HG02885 (cell line): ENCODE measurements at regions not wholly inside any gene's neighbourhood (a gene's known extent, or its start where the extent isn't known, plus 50 kb on each side); places are given as distances from the start of the nearest gene placed in this dataset.
"Not testable (repeated sequence)": the region's sequence is repeated elsewhere in the genome, so short reads cannot be mapped to it uniquely, and the experiment has no call there.

Experiments used
- ATAC-seq: cut with Tn5 transposase; IDR thresholded peaks from one replicate; pipeline ENCODE4 v1.9.1; 2021; ENCODE audit warnings: mild to moderate bottlenecking; ENCODE audit not compliant: unreplicated experiment, poor library complexity

DNA sequence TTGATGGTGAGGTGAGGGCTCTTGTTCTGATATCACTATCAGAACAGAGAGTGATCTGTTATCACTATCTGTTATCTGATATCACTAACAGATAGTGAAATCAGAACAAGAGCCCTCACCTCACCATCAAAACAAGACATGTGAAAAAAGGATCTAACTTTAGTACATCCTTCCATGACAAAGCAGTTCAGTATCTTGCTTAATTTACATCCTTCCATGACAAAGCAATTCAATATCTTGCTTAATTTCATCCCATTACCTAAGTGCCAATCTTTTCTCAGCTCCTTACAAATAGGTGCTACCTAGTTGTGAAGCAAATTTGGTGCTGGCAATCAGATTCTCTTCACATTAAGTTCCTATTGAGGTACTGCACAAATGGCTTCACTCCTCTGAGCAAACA lies 1865.6 kb upstream of the FLRT2 start:
- no peak for ATAC-seq

DNA sequence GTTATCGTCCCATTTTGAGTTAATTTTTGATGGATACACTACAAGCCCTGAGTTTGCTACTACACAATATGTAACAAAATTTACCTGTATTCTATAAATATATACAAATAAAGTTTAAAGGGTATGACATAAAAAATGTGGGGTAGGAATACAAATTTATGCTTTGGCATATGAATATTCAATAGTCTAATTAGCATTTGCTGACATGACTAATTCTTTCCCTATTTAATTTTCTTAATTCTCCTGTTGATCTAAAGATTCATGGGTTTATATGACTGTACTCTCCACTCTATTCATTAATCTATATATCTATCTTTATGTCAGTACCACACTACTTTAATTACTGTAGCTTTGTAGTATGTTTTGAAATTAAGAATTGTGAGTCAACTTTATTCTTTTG lies 1840.7 kb upstream of the FLRT2 start:
- no peak for ATAC-seq

DNA sequence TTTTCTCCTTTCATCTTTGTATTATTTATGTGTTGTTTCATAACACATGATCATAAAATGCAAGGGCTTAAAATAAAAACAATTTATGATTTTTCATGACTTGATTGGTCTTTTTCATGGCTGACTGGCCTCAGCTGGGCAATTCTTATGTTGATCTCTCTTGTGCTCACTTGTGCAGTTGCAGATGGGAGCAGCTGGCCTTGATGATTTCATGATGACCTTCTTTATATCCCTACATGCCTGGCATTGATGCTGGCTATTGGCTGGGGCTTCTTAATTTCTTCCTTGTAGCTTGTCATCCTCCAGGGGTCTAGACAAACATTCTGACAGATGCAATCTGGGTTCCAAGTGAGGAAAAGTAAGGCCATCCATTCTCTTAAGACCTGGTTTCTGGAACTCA lies 1832.8 kb upstream of the FLRT2 start:
- ATAC-seq, result no peak

DNA sequence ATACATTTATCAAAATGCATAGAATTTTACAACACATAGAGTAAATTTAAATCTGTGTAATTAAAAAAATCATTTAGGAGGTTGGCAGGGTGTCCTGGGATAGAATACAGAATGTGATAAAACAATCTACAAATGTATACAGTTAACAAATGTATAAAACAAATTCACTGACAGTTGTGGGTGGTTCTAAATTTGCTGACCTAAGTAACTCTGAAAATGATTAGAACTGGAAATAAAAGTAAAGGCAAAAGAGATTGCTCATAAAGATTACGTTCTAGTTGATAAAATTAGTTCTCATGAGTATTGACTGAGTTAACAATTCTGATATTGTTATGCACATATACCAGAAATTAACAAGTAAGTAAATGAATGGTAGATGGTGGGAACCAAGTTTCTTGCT lies 1827.3 kb upstream of the FLRT2 start:
- ATAC-seq, result no peak

DNA sequence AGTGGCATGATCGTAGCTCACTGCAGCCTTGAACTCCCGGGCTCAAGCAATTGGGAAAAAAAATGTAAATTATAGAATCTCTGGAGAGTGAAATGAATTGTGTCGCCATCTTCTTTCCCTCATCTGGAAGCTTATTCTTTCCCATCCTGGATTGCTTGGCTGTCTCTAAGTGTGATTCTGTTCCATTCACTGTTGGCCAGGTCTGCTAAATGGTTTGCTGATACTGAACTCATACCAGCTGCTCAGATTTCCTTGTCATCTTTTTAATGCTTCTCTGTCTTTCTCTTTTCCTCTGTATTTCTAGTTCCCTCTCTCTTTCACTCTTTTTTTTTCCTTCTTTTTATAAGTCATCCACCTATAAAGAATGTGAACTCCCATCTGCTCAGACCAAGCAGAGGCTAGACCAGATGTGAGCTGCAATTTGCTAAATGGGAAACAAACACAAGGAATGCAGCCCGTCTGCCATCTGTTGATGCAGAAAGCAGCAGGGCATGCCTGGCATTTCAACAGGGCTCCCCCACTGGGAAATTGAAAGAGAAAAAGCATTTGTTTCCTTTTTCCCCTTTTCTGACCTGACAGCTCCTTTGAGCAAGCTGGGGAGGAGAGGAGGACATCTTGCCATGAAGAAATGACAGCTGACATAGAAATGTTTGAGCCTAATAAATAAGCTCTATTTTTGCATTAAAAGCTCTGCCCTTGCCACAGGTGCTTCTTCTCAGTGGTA lies 1823.6 kb upstream of the FLRT2 start:
- ATAC-seq, result no peak

DNA sequence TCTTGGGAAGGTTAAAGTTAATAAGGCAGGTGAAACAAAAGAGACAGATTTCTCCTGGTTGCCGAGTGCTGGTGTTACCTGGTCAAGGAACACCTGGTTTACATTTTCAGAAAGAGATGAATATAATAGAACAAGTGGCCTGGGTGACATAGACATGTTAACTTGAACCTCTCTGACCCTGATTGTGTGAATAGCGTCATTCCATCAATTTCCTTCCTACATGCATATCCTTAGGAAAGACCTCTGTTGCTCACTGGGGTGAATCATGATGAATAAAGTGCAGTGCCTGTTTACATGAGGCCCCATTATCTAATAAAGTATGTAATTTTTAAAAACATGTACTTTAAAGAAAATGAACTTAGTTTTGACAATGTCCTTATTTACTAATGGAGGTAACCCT lies 1822.9 kb upstream of the FLRT2 start:
- ATAC-seq, result no peak

DNA sequence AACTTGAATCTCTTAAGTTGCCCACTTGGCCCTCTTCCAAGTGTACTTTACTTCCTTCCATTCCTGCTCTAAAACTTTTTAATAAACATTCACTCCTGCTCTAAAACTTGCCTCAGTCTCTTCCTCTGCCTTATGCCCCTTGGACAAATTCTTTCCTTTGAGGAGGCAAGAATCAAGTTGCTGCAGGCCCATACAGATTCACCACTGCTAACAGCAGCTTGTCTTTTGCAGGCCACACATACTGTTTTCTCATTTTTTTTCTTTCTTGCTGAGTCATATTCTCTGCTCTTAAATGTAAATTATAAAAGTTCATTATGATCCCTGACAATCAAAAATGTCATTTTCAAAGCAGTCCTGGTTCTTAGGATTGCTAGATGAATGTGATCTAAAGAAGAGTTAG lies 1820.8 kb upstream of the FLRT2 start:
- ATAC-seq, result no peak

DNA sequence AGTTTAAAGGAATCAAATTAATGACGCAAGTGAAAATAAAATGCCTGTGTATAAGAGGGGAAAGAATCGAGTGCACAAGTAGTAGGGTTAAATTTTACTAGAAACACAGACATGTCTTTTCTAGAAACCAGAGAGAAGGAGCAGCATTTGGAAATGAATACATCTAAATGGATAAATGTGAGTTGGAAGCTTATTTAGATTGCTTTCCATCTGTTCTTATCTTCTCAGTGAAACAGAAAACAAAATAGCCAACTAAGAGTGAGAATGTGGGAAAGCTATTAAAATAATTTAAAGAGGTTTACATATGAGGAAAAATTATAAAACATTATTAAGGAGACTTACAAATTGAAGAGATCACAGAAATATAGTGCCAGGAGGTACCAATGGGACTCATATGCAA lies 1818.9 kb upstream of the FLRT2 start:
- no peak for ATAC-seq

DNA sequence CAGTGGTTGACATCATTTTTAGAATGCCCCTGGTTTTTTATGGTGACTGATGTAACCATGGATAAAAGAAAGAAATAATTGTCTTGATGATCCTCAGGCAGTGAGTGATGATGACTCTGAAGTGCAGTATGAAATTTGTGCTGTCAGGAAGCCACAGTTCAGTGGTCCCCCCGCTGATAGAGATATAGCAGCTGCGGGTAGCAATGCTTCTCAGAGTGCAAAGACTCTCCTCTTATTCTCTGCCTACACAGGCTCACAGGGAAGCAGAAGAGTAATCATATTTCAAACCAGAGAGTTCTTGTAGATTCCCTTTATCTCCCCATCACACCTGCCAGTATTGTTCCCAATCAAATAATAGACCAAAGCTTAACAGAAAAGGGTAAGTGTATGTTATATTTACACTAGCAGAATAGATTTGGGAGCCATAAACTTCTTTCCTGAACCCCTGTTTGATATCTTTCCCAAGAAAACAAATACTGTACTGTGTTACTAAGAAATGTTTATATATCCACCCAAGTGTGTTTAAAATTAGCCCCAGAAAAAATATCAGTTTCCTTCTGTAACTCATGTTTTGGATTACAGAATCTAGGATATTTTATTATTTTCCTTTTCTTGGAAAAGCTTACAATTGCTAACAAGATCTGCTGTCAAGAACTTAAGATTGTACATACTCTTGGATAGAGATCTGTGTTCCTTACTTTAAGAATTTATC lies 1817.4 kb upstream of the FLRT2 start:
- ATAC-seq, result no peak

DNA sequence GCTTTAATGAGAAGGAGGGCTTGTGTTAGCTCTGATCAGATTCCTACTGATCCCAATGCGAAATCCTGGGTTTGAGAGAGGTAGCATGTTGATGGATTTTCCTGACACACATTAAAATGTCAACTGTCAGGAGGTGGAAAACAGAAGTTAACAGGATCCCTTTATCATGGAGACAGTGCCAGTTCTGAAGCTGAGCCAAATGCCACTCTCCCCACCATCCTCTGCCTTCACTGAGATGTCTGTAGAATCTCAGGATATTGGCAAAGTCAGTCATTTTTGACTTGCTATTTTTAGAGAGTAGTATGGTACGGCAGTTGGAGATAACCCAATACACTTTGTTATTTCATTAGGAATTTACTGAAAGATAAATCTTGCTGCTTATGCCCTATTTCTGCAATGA lies 1816.2 kb upstream of the FLRT2 start:
- no peak for ATAC-seq

DNA sequence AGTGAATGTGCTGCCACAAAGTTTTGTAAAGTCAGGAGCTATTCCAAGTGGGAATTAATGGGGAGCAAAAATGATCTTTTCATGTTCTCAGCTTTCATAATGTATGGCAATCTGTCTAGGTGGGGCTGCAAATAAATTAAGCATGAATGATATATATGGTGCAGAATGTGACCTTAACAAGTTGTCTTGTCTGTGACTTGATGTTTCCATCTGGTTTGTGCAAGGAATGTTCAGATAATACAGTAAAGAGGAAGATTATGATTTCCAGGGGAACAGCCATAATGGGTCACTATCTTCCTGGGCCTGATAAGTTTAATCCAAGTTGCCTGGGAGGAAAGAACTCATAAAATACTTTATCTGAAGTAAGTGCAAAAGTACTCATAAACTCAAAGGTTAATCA lies 1815.8 kb upstream of the FLRT2 start:
- no peak for ATAC-seq

DNA sequence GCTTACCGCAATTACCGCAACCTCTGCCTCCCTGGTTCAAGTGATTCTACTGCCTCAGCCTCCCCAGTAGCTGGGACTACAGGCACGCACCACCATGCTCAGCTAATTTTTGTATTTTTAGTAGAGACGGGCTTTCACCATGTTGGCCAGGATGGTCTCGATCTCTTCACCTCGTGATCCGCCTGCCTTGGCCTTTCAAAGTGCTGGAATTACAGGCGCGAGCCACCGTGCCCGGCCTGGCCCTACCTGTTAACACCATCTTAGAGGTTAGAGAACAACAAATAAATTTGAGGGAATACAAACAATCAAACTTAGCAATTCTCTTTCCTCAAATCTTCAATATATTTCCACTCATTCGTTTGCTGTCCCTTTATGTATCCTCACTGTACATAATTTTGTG lies 1810.5 kb upstream of the FLRT2 start:
- not testable (repeated sequence) for ATAC-seq

DNA sequence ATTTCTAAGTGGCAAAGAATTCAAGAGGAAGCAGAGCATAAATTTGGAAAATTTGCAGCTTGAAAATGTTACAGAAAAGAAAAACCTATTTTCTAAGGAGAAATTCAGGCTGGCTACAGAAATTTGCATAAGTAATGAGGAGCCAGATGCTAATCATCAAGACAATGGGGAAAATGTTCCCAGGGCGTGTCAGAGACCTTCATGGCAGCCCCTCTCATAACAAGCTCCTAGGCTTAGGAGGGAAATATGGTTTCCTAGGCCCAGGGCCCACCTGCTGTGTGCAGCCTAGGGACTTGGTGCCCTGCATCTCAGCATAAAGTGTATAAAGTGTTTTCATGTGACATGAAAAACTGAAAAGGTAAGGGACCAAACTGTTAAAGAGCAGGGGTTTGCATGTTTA lies 1796.3 kb upstream of the FLRT2 start:
- ATAC-seq, result no peak

DNA sequence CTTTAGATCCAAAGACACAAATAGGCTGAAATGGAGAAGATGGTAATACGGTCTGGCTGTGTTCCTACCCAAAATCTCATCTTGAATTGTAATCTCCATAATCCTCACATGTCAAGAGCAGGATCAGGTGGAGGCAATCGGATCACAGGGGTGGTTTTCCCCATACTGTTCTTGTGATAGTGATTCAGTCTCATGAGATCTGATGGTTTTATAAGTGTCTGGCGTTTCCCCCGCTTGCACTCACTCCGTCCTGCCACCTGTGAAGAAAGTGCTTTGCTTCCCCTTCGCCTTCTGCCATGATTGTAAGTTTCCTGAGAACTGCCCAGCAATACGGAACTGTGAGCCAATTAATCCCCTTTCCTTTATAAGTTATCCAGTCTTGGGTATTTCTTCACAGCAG lies 1795.5 kb upstream of the FLRT2 start:
- ATAC-seq, result no peak

DNA sequence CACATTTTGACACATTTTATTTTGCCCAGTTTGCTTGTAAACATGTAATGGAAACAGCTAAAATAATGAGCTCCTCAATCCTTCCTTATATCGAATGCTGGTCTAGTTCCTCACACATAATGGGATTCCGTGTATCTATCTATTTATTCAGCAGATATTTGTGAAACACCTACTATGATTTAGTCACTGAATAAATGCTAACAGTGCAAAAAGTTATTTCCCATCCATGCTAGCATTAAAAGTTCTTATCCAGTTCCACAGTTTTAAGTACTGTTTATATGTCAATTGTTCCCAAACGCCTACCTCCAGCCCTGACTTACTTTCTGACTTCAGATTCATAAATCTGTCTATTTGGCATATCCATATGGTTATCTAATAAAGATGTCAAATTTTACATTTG lies 1788.7 kb upstream of the FLRT2 start:
- ATAC-seq, result no peak

DNA sequence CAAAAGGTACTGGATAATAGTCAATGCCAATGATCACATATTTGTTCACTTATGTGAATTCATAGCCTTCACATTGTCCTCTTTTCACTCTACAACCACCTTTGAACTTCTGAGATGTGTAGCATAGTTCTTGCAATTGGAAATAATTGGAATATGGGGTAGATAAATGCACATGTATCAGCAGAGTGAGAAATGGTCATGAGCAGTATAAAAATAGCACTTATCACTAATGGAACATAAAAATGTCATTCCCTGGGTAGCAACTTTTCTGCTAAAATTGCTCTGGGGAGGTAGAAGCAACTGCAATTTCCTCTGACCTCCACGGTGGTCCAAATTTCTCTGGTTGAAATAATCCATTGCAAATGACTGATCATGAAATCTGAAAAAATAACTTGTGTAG lies 1785.7 kb upstream of the FLRT2 start:
- no peak for ATAC-seq

DNA sequence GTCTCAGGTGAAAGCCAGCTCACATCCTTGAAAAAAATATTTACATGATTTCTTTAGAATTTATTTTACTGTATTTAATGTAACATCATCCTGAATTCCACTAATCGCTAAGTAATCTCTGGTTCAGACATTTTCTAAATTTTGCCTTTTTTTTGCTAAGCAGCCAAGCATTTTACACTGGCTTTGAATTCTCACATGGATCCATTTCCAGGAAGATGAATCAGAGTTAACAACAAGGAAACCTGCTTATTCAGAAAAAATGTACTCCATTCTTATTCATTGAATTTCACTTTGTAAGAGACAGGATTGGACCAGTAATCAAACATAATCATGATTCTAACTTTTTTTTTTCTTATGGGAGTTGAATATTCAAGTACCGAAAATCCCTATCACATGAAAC lies 1785.1 kb upstream of the FLRT2 start:
- ATAC-seq, result no peak

DNA sequence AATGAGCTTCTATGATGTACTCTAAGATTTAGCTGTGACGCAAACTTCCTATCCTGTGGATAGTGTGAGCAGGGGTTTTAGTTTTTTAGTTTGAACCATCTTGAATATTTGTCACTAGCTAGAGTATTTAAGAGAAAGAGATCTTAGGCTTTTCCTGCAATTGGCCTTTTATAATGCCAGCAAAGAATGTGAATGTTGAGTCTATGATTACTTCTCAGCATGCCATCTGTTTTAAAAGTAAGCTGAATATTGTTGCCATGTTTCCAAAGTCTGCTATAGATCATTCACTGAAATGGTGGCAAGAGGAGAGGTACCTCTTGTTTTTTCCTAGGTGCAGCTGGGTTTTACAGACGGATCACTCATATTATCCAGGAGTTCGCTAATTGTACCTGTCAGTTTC lies 1783.6 kb upstream of the FLRT2 start:
- ATAC-seq, result no peak

DNA sequence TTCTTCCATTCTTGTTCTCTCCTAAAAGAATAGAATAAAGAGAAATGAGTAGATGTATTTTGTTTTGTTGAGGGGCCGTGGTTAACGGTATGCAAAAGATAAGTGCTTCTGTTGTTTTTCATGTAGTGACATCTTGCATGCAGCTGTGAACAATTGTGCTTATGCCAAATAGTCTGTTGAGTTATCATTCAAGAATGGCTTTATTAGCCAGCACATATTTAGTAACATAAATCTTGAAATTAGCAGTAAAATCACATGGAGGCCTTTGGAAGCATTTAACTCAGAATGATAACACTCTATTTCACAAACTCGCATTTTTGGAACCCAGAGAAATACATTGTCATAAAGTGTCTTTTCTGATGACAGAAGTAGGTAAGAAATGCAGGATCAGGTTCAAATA lies 1772.0 kb upstream of the FLRT2 start:
- ATAC-seq, result no peak

DNA sequence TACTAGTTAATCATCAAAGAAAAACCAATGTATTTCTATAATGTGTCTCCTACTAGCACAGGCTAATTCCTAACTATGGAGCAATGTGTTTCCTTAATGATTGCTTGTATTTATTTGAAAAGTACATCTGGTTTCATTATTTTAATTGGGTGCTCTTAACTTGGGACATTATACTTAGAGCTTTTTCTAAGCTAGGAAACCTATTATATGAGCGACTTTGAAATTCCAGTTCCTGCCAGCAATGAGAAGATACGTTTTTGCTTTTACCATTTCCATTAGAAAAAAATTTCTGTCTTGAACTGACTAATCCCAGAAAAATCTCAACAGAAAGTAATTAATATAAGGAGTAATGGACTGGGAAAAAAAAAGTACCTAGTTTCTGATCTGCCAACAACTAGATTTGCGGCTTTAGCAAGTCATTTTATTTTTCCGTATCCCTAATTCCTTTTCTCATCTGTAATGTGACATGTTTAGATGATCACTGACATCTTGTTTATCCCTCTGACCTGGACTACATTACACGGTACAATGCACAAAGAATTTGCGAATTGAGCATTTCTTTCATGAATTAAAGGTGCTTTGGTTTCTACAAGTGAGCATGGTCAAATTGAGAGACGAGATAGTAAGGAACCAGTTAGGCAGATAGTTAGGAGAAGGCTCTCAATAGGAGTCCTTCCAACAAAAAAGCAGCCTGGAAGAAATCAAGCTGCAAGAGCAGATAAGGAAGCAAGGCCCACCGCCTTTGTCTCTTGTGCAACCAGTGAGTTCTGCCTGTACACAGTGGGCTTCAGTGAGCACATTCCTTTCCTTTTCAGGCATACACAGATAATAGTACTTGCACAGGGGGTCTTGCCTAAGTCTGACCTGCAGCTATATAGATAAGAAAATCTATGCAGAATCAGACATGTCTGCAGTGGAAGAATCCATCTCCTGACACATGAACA lies 1765.0 kb upstream of the FLRT2 start:
- no peak for ATAC-seq

DNA sequence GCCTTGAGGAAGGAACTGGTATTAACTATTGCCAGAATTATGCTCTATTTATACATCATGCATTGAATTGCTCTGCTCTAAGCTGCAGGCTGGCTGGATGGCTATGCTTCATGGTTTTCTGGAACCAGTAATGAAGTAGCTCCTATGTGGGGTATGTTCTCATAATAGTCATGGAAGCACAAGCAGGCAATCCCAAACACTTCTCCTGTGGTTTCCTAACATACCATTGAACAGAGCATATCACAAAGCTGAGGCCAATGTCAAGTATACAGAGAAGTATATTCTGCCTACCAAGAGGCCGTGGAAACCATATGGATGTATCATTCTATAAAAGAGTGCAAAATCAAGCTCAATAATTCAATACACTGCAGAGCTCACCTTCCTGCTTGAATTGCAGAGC lies 1752.4 kb upstream of the FLRT2 start:
- ATAC-seq, result no peak
